ACC112 (cell line): ENCODE measurements at regions not wholly inside any gene's neighbourhood (a gene's known extent, or its start where the extent isn't known, plus 50 kb on each side); places are given as distances from the start of the nearest gene placed in this dataset.

Experiments
- H2AFZ ChIP-seq: fragments of 200-600 bp; sonication (generic); one replicate; pipeline ENCODE4 v1.6.0; 2017; ENCODE audit warnings: antibody characterized with exemption, low read length; ENCODE audit not compliant: unreplicated experiment
- H3K27ac ChIP-seq: fragments of 200-600 bp; sonication (generic); 2 replicates; pipeline ENCODE4 v1.5.1; 2014; ENCODE audit warnings: low read depth, mild to moderate bottlenecking, antibody characterized with exemption, low read length, moderate library complexity
- H3K27me3 ChIP-seq: fragments of 200-600 bp; sonication (generic); 2 replicates; pipeline ENCODE4 v1.6.1; 2014; ENCODE audit warnings: mild to moderate bottlenecking, antibody characterized with exemption, low read length, moderate library complexity, mixed read lengths; ENCODE audit not compliant: insufficient read depth
- H3K36me3 ChIP-seq: fragments of 200-600 bp; sonication (generic); 2 replicates; pipeline ENCODE4 v1.6.1; 2016; ENCODE audit warnings: mild to moderate bottlenecking, antibody characterized with exemption, low read length, moderate library complexity, mixed read lengths; ENCODE audit not compliant: insufficient read depth
- H3K4me1 ChIP-seq: fragments of 200-600 bp; sonication (generic); one replicate; pipeline ENCODE4 v1.6.1; 2016; ENCODE audit warnings: low read length, mixed read lengths; ENCODE audit not compliant: insufficient read depth, unreplicated experiment, control insufficient read depth
- H3K4me3 ChIP-seq: fragments of 200-600 bp; sonication (generic); 2 replicates; pipeline ENCODE4 v1.5.1; 2014; ENCODE audit warnings: mild to moderate bottlenecking, low read depth, low read length
- H3K79me2 ChIP-seq: fragments of 200-600 bp; sonication (generic); one replicate; pipeline ENCODE4 v1.6.0; 2016; ENCODE audit warnings: low read length; ENCODE audit not compliant: control insufficient read depth, unreplicated experiment, insufficient read depth

GRCh38 chr2:46821600-46821999, 94.0 kb downstream of the MCFD2 start:
- peaks cover 21% of the 10 kb centered on the region for H3K4me1 ChIP-seq
- H3K36me3 ChIP-seq, result no peaks in the 10 kb centered on the region
- no peaks in the 10 kb centered on the region for H3K27me3 ChIP-seq
- no peak overlapping the region for H3K4me3 ChIP-seq
- no peak overlapping the region for H3K27ac ChIP-seq
- H3K79me2 ChIP-seq, result no peaks in the 10 kb centered on the region
- no peak overlapping the region for H2AFZ ChIP-seq

GRCh38 chr2:46818819-46819218, 96.8 kb downstream of the MCFD2 start:
- Histone ChIP-seq H3K27me3 (no peaks in the 10 kb centered on the region), H2AFZ (no peak overlapping the region), H3K79me2 (no peaks in the 10 kb centered on the region), H3K4me3 (no peak overlapping the region), H3K36me3 (no peaks in the 10 kb centered on the region), H3K4me1 (peaks cover 9% of the 10 kb centered on the region), H3K27ac (no peak overlapping the region)

- Histone ChIP-seq H3K4me3 (no peak overlapping the region), H3K4me1 (peaks cover 15% of the 10 kb centered on the region), H3K27me3 (no peaks in the 10 kb centered on the region), H2AFZ (no peak overlapping the region), H3K36me3 (no peaks in the 10 kb centered on the region), H3K27ac (no peak overlapping the region), H3K79me2 (no peaks in the 10 kb centered on the region)
These were observed 97.4 kb downstream of the MCFD2 start for GRCh38 chr2:46818141-46818621.

- Histone ChIP-seq H3K27ac (no peak overlapping the region), H2AFZ (no peak overlapping the region), H3K27me3 (no peaks in the 10 kb centered on the region), H3K79me2 (no peaks in the 10 kb centered on the region), H3K4me3 (no peak overlapping the region), H3K4me1 (peaks cover 26% of the 10 kb centered on the region), H3K36me3 (no peaks in the 10 kb centered on the region)
These were observed 98.5 kb downstream of the MCFD2 start for GRCh38 chr2:46816846-46817726.

- Histone ChIP-seq H3K79me2 (no peaks in the 10 kb centered on the region), H3K4me3 (no peak overlapping the region), H2AFZ (no peak overlapping the region), H3K27ac (no peak overlapping the region), H3K27me3 (no peaks in the 10 kb centered on the region), H3K4me1 (peaks cover 34% of the 10 kb centered on the region), H3K36me3 (no peaks in the 10 kb centered on the region)
These were observed 99.3 kb downstream of the MCFD2 start for GRCh38 chr2:46816151-46816845.

GRCh38 chr2:46815121-46815802, 100.3 kb downstream of the MCFD2 start:
- Histone ChIP-seq H3K79me2 (no peaks in the 10 kb centered on the region), H3K36me3 (no peaks in the 10 kb centered on the region), H2AFZ (no peak overlapping the region), H3K4me3 (no peak overlapping the region), H3K27me3 (no peaks in the 10 kb centered on the region), H3K4me1 (peaks cover 36% of the 10 kb centered on the region), H3K27ac (peak overlapping the region; percentile 92)

- H3K79me2 ChIP-seq, result no peaks in the 10 kb centered on the region
- peak overlapping the region; percentile 9 for H2AFZ ChIP-seq
- H3K4me3 ChIP-seq, result no peak overlapping the region
- peaks cover 36% of the 10 kb centered on the region for H3K4me1 ChIP-seq
- no peaks in the 10 kb centered on the region for H3K27me3 ChIP-seq
- peak overlapping the region; percentile 92 for H3K27ac ChIP-seq
- no peaks in the 10 kb centered on the region for H3K36me3 ChIP-seq
These were observed 101.2 kb downstream of the MCFD2 start for GRCh38 chr2:46814160-46814961.

- peak overlapping the region; percentile 9 for H2AFZ ChIP-seq
- peak overlapping the region; percentile 92 for H3K27ac ChIP-seq
- H3K36me3 ChIP-seq, result no peaks in the 10 kb centered on the region
- H3K27me3 ChIP-seq, result no peaks in the 10 kb centered on the region
- H3K79me2 ChIP-seq, result no peaks in the 10 kb centered on the region
- no peak overlapping the region for H3K4me3 ChIP-seq
- peaks cover 36% of the 10 kb centered on the region for H3K4me1 ChIP-seq
These were observed 101.9 kb downstream of the MCFD2 start for GRCh38 chr2:46813680-46814079.

- no peaks in the 10 kb centered on the region for H3K79me2 ChIP-seq
- H3K27me3 ChIP-seq, result no peaks in the 10 kb centered on the region
- H3K36me3 ChIP-seq, result no peaks in the 10 kb centered on the region
- H3K4me1 ChIP-seq, result peaks cover 36% of the 10 kb centered on the region
- peak overlapping the region; percentile 38 for H3K4me3 ChIP-seq
- no peak overlapping the region for H2AFZ ChIP-seq
- peak overlapping the region; percentile 92 for H3K27ac ChIP-seq
These were observed 102.6 kb downstream of the MCFD2 start for GRCh38 chr2:46813020-46813415.
